ENCODE measurements at regions not wholly inside any gene's neighbourhood (a gene's known extent, or its start where the extent isn't known, plus 50 kb on each side); places are given as distances from the start of the nearest gene placed in this dataset.

GRCh38 chr6:140833408-140833807 is 1299.3 kb upstream of the GJE1 start:
- DNase-seq (ENCODE audit: low spot score): no peak
- H3K4me3 ChIP-seq: no peak overlapping the region
- H3K27me3 ChIP-seq: no peaks in the 10 kb centered on the region
- no peak overlapping the region for H3K4me2 ChIP-seq
- H2AFZ ChIP-seq (replicated peaks): no peak overlapping the region
- H3F3A ChIP-seq (ENCODE audit: low read depth): no peaks in the 10 kb centered on the region
- peaks cover 2% of the 10 kb centered on the region for H3K9me3 Mint-ChIP-seq
- no peaks in the 10 kb centered on the region for H3K4me1 Mint-ChIP-seq
- no peaks in the 10 kb centered on the region for H3K36me3 Mint-ChIP-seq
- no peaks in the 10 kb centered on the region for H3K36me3 ChIP-seq
- H3K27ac ChIP-seq: no peak overlapping the region
- no peaks in the 10 kb centered on the region for H3K79me2 ChIP-seq (ENCODE audit: low read depth)
- H3K27ac Mint-ChIP-seq: no peak overlapping the region
- no peaks in the 10 kb centered on the region for H3K9me3 ChIP-seq (ENCODE audit: low read depth)
- H3K4me1 ChIP-seq: no peaks in the 10 kb centered on the region
- TF ChIP-seq CTCF (IDR thresholded peaks at IDR 0.05): no peak
- no peak for TF ChIP-seq EZH2 (IDR thresholded peaks at IDR 0.05)
- no peak for TF ChIP-seq EZH2phosphoT487 (IDR thresholded peaks at IDR 0.05)
- H3K9ac ChIP-seq: no peak overlapping the region
- H4K20me1 ChIP-seq (ENCODE audit: low read depth): no peaks in the 10 kb centered on the region
- no peak overlapping the region for H3K4me3 Mint-ChIP-seq
- H3K27me3 Mint-ChIP-seq (ENCODE audit: insufficient read depth, low read depth): no peaks in the 10 kb centered on the region

DNA sequence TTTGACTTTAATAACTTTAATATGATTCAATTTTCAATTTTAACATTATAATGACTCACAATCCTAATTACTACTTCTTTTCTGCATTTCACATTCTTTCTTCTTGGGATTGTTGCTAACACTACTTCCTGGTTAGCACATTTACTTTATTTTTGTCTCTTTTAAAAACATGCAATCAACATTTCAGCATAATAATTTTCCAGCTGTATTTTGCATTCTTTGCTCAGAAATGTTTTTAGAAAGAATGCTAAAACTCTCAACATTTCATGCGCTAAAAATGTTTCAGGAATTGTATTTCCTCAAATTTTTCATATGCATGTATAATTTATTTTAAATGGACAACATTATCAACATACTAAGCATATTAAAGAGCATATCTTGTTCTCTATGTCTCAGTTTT is 1302.1 kb upstream of the GJE1 start:
- H2AFZ ChIP-seq (replicated peaks): no peak overlapping the region
- no peaks in the 10 kb centered on the region for H3K36me3 Mint-ChIP-seq
- H3K27ac ChIP-seq: no peak overlapping the region
- no peak for DNase-seq (ENCODE audit: low spot score)
- no peak overlapping the region for H3K4me3 Mint-ChIP-seq
- no peak overlapping the region for H3K27ac Mint-ChIP-seq
- H3K79me2 ChIP-seq (ENCODE audit: low read depth): no peaks in the 10 kb centered on the region
- no peaks in the 10 kb centered on the region for H3K36me3 ChIP-seq
- no peak overlapping the region for H3K4me2 ChIP-seq
- H4K20me1 ChIP-seq (ENCODE audit: low read depth): no peaks in the 10 kb centered on the region
- H3F3A ChIP-seq (ENCODE audit: low read depth): no peaks in the 10 kb centered on the region
- no peak overlapping the region for H3K4me3 ChIP-seq
- no peaks in the 10 kb centered on the region for H3K9me3 ChIP-seq (ENCODE audit: low read depth)
- no peaks in the 10 kb centered on the region for H3K27me3 Mint-ChIP-seq (ENCODE audit: insufficient read depth, low read depth)
- H3K9me3 Mint-ChIP-seq: peaks cover 2% of the 10 kb centered on the region
- H3K4me1 ChIP-seq: no peaks in the 10 kb centered on the region
- TF ChIP-seq CTCF (IDR thresholded peaks at IDR 0.05) (no peak), EZH2phosphoT487 (IDR thresholded peaks at IDR 0.05) (no peak), EZH2 (IDR thresholded peaks at IDR 0.05) (no peak)
- H3K27me3 ChIP-seq: no peaks in the 10 kb centered on the region
- H3K9ac ChIP-seq: no peak overlapping the region
- no peaks in the 10 kb centered on the region for H3K4me1 Mint-ChIP-seq

DNA sequence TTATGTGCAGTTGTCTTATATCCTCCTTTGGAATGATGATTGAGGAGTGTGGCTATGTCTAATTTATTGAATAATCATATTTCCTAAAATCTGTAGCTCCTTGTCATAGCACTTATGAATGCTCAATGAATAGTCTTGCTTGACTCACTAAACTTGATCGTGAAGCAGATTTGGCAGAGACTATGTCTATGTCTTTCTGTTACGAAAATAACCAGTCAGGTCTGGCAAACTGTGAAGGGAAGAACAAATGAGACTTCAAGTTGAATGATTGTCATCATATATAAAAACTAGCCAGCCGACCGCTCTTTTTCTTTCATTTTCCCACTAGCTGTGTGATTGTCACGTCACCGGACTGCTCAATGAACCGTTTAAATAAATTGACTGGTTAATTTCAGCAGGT is 1303.9 kb upstream of the GJE1 start:
- no peaks in the 10 kb centered on the region for H3K27me3 ChIP-seq

More for the DNA sequence above, 1303.9 kb upstream of the GJE1 start:
- Histone ChIP-seq H3K9ac (no peak overlapping the region), H3F3A (ENCODE audit: low read depth) (no peaks in the 10 kb centered on the region), H3K36me3 (no peaks in the 10 kb centered on the region), H3K9me3 (ENCODE audit: low read depth) (no peaks in the 10 kb centered on the region), H3K4me1 (no peaks in the 10 kb centered on the region), H3K27ac (no peak overlapping the region), H2AFZ (replicated peaks) (no peak overlapping the region), H3K4me3 (no peak overlapping the region), H4K20me1 (ENCODE audit: low read depth) (no peaks in the 10 kb centered on the region), H3K79me2 (ENCODE audit: low read depth) (no peaks in the 10 kb centered on the region), H3K4me2 (no peak overlapping the region)
- H3K4me1 Mint-ChIP-seq: no peaks in the 10 kb centered on the region
- no peaks in the 10 kb centered on the region for H3K27me3 Mint-ChIP-seq (ENCODE audit: insufficient read depth, low read depth)
- TF ChIP-seq EZH2 (IDR thresholded peaks at IDR 0.05): no peak
- TF ChIP-seq EZH2phosphoT487 (IDR thresholded peaks at IDR 0.05): no peak
- no peak for TF ChIP-seq CTCF (IDR thresholded peaks at IDR 0.05)
- no peak overlapping the region for H3K27ac Mint-ChIP-seq
- H3K36me3 Mint-ChIP-seq: no peaks in the 10 kb centered on the region
- peaks cover 2% of the 10 kb centered on the region for H3K9me3 Mint-ChIP-seq
- no peak overlapping the region for H3K4me3 Mint-ChIP-seq
- no peak for DNase-seq (ENCODE audit: low spot score)
